ENCODE measurements at regions not wholly inside any gene's neighbourhood (a gene's known extent, or its start where the extent isn't known, plus 50 kb on each side); places are given as distances from the start of the nearest gene placed in this dataset.
A peak's percentile ranks its signal among the peaks of the same experiment; 100 is the strongest.

- H3K27me3 ChIP-seq (ENCODE audit: control insufficient read depth, insufficient read depth, low read length) = no peaks in the 10 kb centered on the region
- no peak overlapping the region for H3K4me3 ChIP-seq (ENCODE audit: low read depth, low read length)
- TF ChIP-seq, protein P1, sequence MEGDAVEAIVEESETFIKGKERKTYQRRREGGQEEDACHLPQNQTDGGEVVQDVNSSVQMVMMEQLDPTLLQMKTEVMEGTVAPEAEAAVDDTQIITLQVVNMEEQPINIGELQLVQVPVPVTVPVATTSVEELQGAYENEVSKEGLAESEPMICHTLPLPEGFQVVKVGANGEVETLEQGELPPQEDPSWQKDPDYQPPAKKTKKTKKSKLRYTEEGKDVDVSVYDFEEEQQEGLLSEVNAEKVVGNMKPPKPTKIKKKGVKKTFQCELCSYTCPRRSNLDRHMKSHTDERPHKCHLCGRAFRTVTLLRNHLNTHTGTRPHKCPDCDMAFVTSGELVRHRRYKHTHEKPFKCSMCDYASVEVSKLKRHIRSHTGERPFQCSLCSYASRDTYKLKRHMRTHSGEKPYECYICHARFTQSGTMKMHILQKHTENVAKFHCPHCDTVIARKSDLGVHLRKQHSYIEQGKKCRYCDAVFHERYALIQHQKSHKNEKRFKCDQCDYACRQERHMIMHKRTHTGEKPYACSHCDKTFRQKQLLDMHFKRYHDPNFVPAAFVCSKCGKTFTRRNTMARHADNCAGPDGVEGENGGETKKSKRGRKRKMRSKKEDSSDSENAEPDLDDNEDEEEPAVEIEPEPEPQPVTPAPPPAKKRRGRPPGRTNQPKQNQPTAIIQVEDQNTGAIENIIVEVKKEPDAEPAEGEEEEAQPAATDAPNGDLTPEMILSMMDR (IDR thresholded peaks at IDR 0.05; ENCODE audit: insufficient read depth, low read length, severe bottlenecking) = no peak
- DNase-seq (ENCODE audit: low read depth) (peak; percentile 1), FAIRE-seq (no peak)
- no peaks in the 10 kb centered on the region for H3K36me3 ChIP-seq (ENCODE audit: control insufficient read depth, insufficient read depth, low read length)
Measured at GRCh38 chr14:101150039-101150610, 246.6 kb upstream of the RTL1 start.

DNA sequence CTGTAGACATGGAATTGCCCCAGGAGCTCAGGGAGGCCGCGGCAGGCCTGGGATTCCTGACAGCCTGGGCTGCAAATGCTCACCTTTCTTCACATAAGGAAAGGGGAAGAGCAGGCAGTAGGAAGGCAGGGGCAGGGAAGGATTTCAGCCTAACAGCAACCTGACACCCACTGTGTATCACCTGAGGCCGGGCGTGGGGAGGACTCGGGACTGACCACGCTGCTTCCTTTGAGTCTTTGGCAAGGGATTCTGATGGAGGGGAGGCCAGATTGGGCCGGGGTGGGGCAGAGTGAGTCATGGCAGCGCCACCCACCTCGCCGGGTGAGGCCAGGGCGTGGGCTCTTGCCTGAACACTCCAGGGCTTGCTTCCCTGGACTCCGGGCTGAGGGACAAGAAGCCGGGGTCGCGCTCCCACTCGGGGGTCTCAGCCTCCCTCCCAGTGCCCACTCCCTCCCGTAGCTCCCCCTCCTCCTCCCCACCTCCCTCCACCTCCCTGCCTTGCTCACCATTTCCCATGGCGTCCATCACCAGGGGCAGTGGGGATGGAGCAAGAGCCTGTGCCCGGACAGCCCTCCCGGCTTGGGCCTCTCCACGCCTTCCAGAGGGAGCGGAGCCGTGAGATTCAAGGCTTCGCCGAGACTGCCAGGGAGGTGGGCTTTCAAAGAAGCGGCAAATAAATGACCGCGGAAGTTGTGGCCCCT is 247.9 kb upstream of the RTL1 start:
- Histone ChIP-seq H3K36me3 (ENCODE audit: control insufficient read depth, insufficient read depth, low read length) (no peaks in the 10 kb centered on the region), H3K27me3 (ENCODE audit: control insufficient read depth, insufficient read depth, low read length) (no peaks in the 10 kb centered on the region), H3K4me3 (ENCODE audit: low read depth, low read length) (no peak overlapping the region)
- FAIRE-seq (no peak), DNase-seq (ENCODE audit: low read depth) (peak; percentile 28)
- TF ChIP-seq, protein P1 (IDR thresholded peaks at IDR 0.05; ENCODE audit: insufficient read depth, low read length, severe bottlenecking) = no peak

GRCh38 chr14:101151927-101152305 is 248.4 kb upstream of the RTL1 start:
- TF ChIP-seq, protein P1 (IDR thresholded peaks at IDR 0.05; ENCODE audit: insufficient read depth, low read length, severe bottlenecking) = no peak
- FAIRE-seq = no peak
- H3K27me3 ChIP-seq (ENCODE audit: control insufficient read depth, insufficient read depth, low read length) = no peaks in the 10 kb centered on the region
- no peak for DNase-seq (ENCODE audit: low read depth)
- no peaks in the 10 kb centered on the region for H3K36me3 ChIP-seq (ENCODE audit: control insufficient read depth, insufficient read depth, low read length)
- H3K4me3 ChIP-seq (ENCODE audit: low read depth, low read length) = no peak overlapping the region

DNA sequence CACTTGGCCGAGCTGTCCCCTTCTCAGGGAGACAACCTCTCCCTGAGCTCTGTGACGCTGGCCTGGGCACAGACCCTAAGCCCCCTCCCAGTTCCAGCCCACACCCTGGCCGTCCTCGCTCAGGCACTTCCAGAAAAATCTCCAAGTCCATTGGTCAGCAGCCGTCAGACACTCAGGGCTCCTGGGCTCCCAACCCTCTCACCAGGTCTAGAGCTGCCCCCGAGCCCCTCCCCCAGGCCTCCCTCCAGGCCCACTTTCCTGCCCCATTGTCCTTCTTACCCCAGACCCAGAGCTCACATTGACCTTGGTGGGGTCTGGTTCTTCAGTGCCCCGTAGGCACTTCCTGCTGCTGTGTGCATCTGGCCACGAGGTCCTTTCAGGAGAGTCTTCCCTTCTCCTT is 249.3 kb upstream of the RTL1 start:
- FAIRE-seq = no peak
- no peak overlapping the region for H3K4me3 ChIP-seq (ENCODE audit: low read depth, low read length)
- no peaks in the 10 kb centered on the region for H3K27me3 ChIP-seq (ENCODE audit: control insufficient read depth, insufficient read depth, low read length)
- H3K36me3 ChIP-seq (ENCODE audit: control insufficient read depth, insufficient read depth, low read length) = no peaks in the 10 kb centered on the region
- no peak for DNase-seq (ENCODE audit: low read depth)
- TF ChIP-seq, protein P1 (IDR thresholded peaks at IDR 0.05; ENCODE audit: insufficient read depth, low read length, severe bottlenecking) = no peak

- DNase-seq (ENCODE audit: low read depth) (no peak), FAIRE-seq (no peak)
Measured at GRCh38 chr14:101153691-101154090, 250.2 kb upstream of the RTL1 start.

More at GRCh38 chr14:101153691-101154090, 250.2 kb upstream of the RTL1 start:
- Histone ChIP-seq H3K27me3 (ENCODE audit: control insufficient read depth, insufficient read depth, low read length) (no peaks in the 10 kb centered on the region), H3K4me3 (ENCODE audit: low read depth, low read length) (no peak overlapping the region), H3K36me3 (ENCODE audit: control insufficient read depth, insufficient read depth, low read length) (no peaks in the 10 kb centered on the region)
- TF ChIP-seq, protein P1 (IDR thresholded peaks at IDR 0.05; ENCODE audit: insufficient read depth, low read length, severe bottlenecking) = no peak

Data from bronchial epithelial cell (primary cell).